ENCODE measurements at regions not wholly inside any gene's neighbourhood (a gene's known extent, or its start where the extent isn't known, plus 50 kb on each side); places are given as distances from the start of the nearest gene placed in this dataset.

DNA sequence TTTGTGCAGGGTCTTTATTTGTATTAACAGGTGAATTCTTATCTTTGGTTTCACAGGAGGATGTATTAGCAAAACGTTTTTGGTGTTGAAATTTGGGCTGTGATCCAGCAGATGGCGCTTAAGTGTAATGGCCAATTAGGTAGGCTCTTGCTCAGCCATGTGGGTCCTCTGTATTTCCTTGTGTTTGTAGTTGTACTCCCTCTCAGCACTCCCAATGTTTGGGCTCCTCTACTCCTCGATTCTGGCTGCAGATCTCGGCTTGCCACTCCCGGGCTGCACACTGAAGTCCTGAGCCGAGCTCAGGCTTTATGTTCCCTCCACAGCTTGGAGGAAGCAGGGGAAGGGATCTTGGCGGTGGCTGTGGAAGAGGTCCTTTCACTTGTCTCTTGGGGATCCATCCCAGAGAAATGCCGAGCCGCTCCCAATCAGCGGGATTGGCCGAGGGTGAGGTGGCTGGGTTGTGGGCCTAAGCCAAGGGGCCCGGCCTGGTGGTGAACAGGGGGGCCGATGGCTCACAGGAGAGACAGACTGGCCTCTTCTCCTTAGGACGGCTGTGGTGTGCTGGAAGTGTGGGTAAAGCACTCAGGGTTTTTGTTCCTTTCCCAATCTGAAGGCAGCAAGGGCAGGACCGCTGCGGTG, 133.7 kb downstream of the AEBP2 start:
- DNase-seq (ENCODE audit: extremely low read depth in 1 of 2, low read depth in 1 of 2), result peak in 1 of 2 donors; percentile 17

GRCh38 chr12:19573866-19574265, 134.6 kb downstream of the AEBP2 start:
- no peak for DNase-seq (ENCODE audit: extremely low read depth in 1 of 2, low read depth in 1 of 2)

GRCh38 chr12:19574601-19575000, 135.3 kb downstream of the AEBP2 start:
- DNase-seq (ENCODE audit: extremely low read depth in 1 of 2, low read depth in 1 of 2), result no peak

GRCh38 chr12:19575337-19576243, 136.3 kb downstream of the AEBP2 start:
- no peak for DNase-seq (ENCODE audit: extremely low read depth in 1 of 2, low read depth in 1 of 2)

DNA sequence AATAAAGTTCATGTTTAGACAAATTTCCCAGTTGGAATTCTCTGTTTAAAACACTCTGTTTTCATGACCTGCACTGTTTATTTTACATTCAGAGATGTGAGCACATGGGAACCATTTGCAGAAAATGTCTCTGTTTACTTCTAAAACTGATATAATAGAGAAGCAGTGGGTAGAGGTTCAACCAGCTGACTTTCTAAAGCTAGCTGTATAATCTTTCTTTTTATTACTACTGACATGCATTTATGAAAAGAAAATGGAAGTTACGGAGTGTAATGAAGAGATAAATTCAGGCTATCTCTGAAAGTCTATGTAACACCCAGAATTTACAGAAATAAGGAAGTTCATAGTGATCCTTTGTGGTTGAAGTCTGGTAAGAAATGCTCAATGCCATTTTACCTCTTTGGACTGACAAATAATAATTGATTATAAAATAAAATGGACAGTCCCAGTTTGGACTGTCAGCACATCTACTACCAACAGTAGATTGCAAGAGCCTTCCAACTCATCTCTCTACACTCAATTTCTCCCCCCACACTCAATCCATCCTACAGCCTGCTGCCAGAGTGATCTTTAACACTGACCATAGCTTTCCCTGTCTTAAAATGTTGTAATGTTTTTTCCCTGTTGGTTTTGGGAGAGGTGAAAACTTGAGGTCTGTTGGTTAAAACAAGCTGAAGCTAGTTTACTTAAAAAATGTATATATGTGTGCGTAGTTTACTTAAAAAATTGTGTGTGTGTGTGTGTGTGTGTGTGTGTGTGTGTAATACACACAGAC, 137.4 kb downstream of the AEBP2 start:
- DNase-seq (ENCODE audit: extremely low read depth in 1 of 2, low read depth in 1 of 2), result no peak

DNA sequence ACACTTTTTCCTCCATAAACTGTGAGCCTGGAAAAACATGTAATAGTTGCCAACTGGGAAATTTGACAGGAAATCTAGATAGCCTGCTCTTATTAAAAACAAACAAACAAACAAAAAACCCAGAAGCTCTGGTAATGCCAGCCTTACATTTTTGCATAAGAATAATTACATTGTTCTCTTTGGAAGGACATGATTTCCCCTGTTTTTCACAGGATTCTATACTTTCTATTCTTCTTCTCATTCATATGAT, 137.9 kb downstream of the AEBP2 start:
- no peak for DNase-seq (ENCODE audit: extremely low read depth in 1 of 2, low read depth in 1 of 2)

- no peak for DNase-seq (ENCODE audit: extremely low read depth in 1 of 2, low read depth in 1 of 2)
These were observed 145.4 kb downstream of the AEBP2 start for GRCh38 chr12:19584732-19585131.

GRCh38 chr12:19588951-19589350, 149.7 kb downstream of the AEBP2 start:
- DNase-seq (ENCODE audit: extremely low read depth in 1 of 2, low read depth in 1 of 2), result no peak

GRCh38 chr12:19591951-19592350, 152.7 kb downstream of the AEBP2 start:
- DNase-seq (ENCODE audit: extremely low read depth in 1 of 2, low read depth in 1 of 2), result no peak

DNA sequence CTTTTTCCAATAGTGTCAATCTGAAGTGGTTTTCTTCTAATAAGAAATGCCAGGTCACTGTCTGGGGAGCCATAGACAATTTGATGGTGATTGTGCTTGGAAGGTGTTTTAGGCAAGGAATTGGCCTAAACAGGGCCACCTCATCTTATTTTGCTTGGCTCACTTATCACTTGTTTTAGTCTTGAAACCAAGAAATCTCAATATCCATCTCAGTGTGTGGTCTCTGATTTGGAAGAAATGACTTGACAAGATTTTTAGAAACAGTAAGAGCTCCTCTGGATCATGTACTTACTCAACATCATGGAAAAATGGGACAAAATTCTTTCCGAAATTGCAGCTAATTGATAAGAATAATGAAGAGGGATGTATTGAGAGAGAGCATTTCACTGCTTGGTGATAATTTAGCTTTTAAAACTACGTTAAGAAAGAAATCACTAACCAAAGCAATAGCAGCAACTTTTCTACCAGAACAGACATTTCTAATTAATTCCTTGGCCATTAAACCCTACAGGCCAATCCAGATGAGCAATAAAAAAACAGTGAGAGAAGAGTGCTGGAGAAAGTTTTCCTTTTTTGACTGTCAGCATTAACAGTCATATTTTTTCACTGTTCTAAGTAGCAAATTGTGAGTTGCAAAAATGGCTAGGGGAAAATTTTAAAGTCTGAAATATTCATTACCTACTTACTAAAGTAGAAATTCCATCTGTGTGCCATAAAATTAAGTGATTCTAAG, 157.3 kb downstream of the AEBP2 start:
- DNase-seq (ENCODE audit: extremely low read depth in 1 of 2, low read depth in 1 of 2), result no peak

DNA sequence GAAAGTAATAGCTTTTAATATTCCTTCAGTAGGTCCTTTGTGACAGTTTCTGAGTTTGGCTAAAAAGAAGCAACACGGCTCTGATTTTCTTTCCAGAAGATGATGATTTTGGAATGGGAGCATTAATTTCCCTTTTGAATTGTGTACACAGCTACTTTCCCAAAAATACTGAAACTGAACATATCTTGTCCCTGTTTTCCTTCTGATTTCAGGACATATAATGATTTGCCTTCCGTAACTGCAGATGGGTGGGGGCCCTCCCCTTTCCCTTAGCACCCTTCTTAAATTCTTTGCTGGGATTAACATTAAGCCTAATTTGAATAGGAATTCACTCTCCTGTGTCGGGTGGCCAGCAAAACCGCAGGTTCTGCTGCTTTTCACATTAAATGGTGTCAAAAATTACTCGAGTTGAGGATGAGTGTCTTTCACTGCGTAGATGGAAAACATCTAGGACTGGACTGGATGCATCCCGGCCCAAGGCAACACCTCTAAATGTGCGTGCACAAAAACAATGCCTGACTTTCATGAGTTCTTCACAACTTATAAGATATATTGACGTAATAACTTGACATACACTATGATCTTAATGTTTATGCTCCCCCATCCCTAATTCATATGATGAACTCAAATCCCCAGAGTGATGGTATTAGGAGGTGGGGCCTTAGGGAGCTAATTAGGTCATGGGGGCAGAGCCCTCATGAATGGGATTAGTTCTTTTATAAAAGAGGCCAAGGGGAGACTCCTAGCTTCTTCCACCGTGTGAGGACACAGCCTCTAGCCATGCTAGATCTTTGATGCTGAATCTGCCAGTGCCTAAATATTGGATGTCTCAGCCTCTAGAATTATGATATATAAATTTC, 158.1 kb downstream of the AEBP2 start:
- DNase-seq (ENCODE audit: extremely low read depth in 1 of 2, low read depth in 1 of 2), result no peak

DNA sequence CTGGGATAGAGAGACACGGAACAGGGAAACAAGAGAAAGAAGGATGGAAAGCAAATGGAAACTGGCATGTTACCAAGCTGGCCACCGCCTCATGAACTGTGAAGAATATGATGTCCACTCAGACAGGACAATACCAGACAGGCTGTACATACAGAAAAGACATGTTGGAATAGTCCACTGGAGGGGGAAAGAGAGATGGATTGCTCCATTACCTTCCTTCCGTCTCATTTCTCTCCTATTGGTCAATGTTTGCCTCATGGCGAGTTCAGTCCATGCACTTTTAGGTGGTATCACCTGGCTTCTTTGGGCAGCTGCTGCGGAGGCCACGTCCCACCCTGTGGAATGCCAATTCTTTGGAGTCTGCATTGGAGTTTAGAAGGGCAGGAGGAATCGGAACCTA, 166.4 kb downstream of the AEBP2 start:
- no peak for DNase-seq (ENCODE audit: extremely low read depth in 1 of 2, low read depth in 1 of 2)

- no peak for DNase-seq (ENCODE audit: extremely low read depth in 1 of 2, low read depth in 1 of 2)
These were observed 168.7 kb downstream of the AEBP2 start for GRCh38 chr12:19608039-19608438.

DNA sequence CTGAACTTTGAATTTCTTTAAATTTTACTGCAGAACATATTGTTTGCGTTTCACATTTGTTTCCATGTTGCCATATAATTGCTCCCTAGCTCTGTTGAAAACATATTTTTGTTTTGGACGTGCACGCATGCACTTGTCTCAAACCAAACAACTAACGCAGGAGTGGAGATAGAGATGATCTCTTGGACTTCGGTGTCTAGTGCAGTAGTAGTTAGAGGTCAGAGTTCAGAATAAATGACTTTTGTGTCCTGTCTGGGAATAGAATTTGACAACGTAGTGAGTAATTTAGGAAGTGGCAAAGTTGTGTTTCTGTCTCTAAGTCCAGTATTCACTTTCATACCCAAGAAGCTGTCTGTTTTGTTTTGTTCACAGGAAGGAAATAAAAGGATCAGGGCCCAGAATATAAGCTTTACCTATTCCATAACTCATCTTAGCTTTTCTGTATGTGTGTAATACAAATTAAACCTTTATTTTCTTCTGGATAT, 173.8 kb downstream of the AEBP2 start:
- no peak for DNase-seq (ENCODE audit: extremely low read depth in 1 of 2, low read depth in 1 of 2)

GRCh38 chr12:19614601-19615383, 175.5 kb downstream of the AEBP2 start:
- no peak for DNase-seq (ENCODE audit: extremely low read depth in 1 of 2, low read depth in 1 of 2)

DNA sequence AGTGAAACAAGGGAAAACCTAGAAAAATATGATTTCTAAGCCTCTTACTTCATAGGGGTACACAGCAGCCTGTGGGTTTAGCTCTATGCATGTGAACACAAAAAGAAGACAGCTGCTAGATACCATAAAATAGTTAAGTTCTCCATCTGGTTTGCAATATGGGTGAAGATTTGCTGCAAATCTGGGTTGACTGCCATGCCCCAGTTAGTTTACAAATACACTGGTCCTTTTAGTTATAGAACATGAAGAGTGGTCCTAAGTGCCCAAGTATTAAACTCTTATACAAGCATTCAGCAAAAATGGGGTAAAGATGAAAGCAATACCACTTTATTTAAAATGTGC, 176.1 kb downstream of the AEBP2 start:
- no peak for DNase-seq (ENCODE audit: extremely low read depth in 1 of 2, low read depth in 1 of 2)

DNA sequence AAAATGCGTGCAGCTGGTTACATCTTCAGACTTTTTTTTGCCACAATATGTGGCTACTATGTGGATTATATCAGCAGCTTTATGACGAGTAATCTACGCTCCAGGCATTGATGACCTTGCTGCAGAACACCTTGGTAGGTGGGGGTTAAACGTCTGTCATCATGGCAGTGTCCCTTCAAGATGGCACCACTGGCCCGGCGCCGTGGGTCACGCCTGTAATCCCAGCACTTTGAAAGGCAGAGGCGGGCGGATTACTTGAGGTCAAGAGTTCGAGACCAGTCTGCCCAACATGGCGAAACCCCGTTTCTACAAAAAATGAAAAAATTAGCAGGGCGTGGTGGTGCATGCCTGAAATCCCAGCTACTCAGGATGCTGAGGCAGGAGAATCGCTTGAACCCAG, 177.5 kb downstream of the AEBP2 start:
- no peak for DNase-seq (ENCODE audit: extremely low read depth in 1 of 2, low read depth in 1 of 2)

- DNase-seq (ENCODE audit: extremely low read depth in 1 of 2, low read depth in 1 of 2), result no peak
These were observed 180.9 kb downstream of the AEBP2 start for GRCh38 chr12:19620222-19620621.

DNA sequence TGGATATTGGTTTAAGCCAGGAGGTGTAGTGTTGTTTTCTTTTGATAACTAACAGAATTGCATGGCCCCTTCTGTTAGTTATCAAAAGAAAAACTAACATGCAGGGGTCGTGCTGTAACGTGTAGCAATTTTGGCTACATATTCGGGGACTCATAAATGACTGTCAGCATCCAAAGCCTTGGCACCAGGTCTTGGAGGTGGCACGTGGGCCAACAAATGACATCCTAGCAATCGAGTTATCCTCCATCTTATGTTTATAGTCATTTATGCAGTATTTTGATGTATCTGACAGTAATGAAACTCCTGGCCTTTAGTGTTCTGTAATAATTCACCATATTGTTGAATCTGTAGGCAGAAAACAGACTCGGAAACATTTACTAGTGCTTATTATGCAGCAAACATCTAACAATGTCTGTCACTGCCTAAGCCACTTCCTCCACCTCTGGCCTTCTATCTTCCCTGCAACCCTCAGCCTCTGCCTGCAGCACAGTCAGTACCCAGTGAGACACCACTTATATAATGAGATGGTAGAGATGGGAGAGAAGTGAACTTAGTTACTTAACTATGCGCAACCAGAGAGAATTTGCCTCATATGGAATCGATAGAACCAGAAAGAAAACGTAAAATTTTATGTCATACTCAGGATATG, 184.6 kb downstream of the AEBP2 start:
- DNase-seq (ENCODE audit: extremely low read depth in 1 of 2, low read depth in 1 of 2), result no peak
